SK-N-MC (cell line): ENCODE measurements at regions not wholly inside any gene's neighbourhood (a gene's known extent, or its start where the extent isn't known, plus 50 kb on each side); places are given as distances from the start of the nearest gene placed in this dataset.

Experiments used
- EZH2 ChIP-seq: fragments of 200-600 bp; sonication (generic); IDR thresholded peaks from one replicate; pipeline ENCODE4 v1.6.1; 2017; ENCODE audit warnings: antibody characterized with exemption
- POLR2AphosphoS5 ChIP-seq: IDR thresholded peaks from 2 replicates; pipeline ENCODE4 v1.6.1; 2012; ENCODE audit warnings: mild to moderate bottlenecking, low read depth, low read length, borderline replicate concordance

DNA sequence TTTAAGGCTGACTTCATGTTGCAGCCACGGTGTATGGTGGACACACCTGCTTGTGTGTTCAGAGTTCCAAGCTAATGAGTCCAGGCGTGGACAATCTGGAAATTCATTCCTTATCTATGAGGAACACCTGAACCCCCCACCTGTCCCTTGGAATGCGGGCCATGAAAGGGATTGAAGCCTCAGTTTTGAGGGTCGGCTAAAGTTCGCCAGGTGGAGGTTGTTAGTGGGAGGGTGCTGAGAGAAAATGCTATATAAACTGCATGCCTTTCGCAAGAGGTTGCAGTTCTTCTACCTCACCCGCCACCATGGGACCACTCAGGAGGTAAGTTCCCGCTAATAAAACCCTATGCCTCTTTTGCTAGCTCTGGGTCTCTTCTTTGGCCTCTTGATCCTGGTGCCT lies 348.0 kb downstream of the BCL11B start:
- TF ChIP-seq POLR2AphosphoS5 (no peak), EZH2 (no peak)
